Prostate gland (tissue), 2 donors: ENCODE measurements at regions not wholly inside any gene's neighbourhood (a gene's known extent, or its start where the extent isn't known, plus 50 kb on each side); places are given as distances from the start of the nearest gene placed in this dataset.

Source experiments
- DNase-seq: peaks from one replicate; pipeline ENCODE4 v3.0.0-alpha.2; 2019; ENCODE audit warnings: low spot score
- H3K27ac ChIP-seq, 2 donors: fragments of 200-600 bp; sonication (generic); 2 replicates each; pipeline ENCODE4 v1.5.1; 2017 to 2019
- H3K27me3 ChIP-seq: fragments of 200-600 bp; sonication (generic); replicated peaks from 2 replicates; pipeline ENCODE4 v1.5.1; 2019; ENCODE audit not compliant: insufficient read depth
- H3K36me3 ChIP-seq, 2 donors: fragments of 200-600 bp; sonication (generic); 1 replicate in 1 of 2; 2 replicates in 1 of 2; pipeline versions ENCODE4 v1.5.1 to v1.8.1; 2017 to 2019
- H3K4me1 ChIP-seq: fragments of 200-600 bp; sonication (generic); replicated peaks from 2 replicates; pipeline ENCODE4 v1.5.1; 2019
- H3K4me3 ChIP-seq, 2 donors: fragments of 200-600 bp; sonication (generic); 2 replicates each; pipeline ENCODE4 v1.5.1; 2017 to 2019
- H3K9me3 ChIP-seq: fragments of 200-600 bp; sonication (generic); 2 replicates; pipeline ENCODE4 v1.5.1; 2017
- POLR2A ChIP-seq: fragments of 450-650 bp; IDR thresholded peaks from one replicate; pipeline ENCODE4 v1.6.1; 2016; ENCODE audit warnings: antibody characterized with exemption, mild to moderate bottlenecking
- POLR2AphosphoS5 ChIP-seq: sonication (generic); formaldehyde crosslinking; IDR thresholded peaks from one replicate; pipeline ENCODE4 v1.6.1; 2017; ENCODE audit warnings: antibody characterized with exemption
- WGBS: methylation state at CpG from one replicate; pipeline ENCODE4 v1.1.5; 2018; 5-methylcytosine and 5-hydroxymethylcytosine counted together
- intact Hi-C: fragments of 100-400 bp; cut with DNase I; formaldehyde crosslinking; loops from one replicate; pipeline ENCODE4 v1.14.2; 2022
- TF ChIP-seq, protein P1 (sequence below), 4 experiments: fragments of 200-600 bp in 2 of 4; fragments of 450-650 bp in 2 of 4; sonication (generic) in 2 of 4; IDR thresholded peaks; 1 replicate in 3 of 4; 2 replicates in 1 of 4; pipeline ENCODE4 v1.5.1; 2016 to 2019; ENCODE audit warnings: antibody characterized with exemption in 4 of 4, mild to moderate bottlenecking in 2 of 4, moderate library complexity in 2 of 4

DNA sequence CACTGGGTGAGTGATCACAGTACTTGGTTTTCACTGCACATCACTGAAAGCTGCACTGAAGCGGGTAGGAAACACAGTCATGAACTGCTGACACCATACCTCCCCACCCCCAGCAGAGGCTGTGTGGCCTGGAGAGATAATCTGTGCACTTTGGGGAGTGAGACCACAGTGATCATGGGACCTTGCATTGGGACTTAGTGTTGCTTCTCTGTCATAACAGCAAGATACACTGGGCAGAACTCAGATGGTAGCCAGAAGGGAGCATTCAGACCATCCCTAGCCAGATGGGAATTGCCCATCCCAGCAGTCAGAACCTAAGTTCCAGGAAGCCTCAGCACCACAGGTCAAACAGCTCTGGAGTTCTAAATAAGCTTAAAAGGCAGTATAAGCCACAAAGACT, 346.4 kb upstream of the TMEM229A start:
- Histone ChIP-seq H3K27ac (no peak overlapping the region), H3K27me3 (no peaks in the 10 kb centered on the region), H3K4me1 (no peaks in the 10 kb centered on the region), H3K4me3 (no peak overlapping the region), H3K36me3 (no peaks in the 10 kb centered on the region), H3K9me3 (no peaks in the 10 kb centered on the region)
- intact Hi-C loops = no loop called here
- no peak for DNase-seq
- TF ChIP-seq, protein P1, sequence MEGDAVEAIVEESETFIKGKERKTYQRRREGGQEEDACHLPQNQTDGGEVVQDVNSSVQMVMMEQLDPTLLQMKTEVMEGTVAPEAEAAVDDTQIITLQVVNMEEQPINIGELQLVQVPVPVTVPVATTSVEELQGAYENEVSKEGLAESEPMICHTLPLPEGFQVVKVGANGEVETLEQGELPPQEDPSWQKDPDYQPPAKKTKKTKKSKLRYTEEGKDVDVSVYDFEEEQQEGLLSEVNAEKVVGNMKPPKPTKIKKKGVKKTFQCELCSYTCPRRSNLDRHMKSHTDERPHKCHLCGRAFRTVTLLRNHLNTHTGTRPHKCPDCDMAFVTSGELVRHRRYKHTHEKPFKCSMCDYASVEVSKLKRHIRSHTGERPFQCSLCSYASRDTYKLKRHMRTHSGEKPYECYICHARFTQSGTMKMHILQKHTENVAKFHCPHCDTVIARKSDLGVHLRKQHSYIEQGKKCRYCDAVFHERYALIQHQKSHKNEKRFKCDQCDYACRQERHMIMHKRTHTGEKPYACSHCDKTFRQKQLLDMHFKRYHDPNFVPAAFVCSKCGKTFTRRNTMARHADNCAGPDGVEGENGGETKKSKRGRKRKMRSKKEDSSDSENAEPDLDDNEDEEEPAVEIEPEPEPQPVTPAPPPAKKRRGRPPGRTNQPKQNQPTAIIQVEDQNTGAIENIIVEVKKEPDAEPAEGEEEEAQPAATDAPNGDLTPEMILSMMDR (IDR thresholded peaks at IDR 0.05) = no peak
- TF ChIP-seq POLR2AphosphoS5 (no peak), POLR2A (no peak)
- 79% methylated on average over 1 of the region's 1 CpG for WGBS

DNA sequence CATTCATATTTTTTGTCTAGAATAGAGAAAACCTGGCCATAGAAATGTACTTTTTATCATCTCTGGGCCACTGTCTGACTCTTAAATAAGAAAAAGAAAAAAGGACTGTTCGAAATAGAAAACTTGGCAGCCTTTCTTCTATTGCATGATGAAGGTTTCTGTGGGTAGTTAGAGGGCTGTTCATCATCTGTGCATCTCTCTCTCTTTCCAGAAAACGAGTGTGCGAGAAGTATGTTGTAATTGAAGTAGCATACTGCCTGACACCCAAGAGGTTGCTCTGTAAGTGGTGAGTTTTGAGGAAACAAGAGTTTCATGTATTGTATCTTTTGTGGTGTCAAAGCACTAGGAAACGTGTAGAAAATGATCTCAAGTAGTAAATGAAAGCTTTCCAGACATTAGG, 343.2 kb upstream of the TMEM229A start:
- TF ChIP-seq POLR2A = no peak
- TF ChIP-seq, protein P1 (IDR thresholded peaks at IDR 0.05) = no peak
- no peak for TF ChIP-seq POLR2AphosphoS5
- intact Hi-C loops = no loop called here
- 63% methylated on average over 4 of the region's 4 CpGs for WGBS
- no peaks in the 10 kb centered on the region for H3K36me3 ChIP-seq
- no peak for DNase-seq
- H3K27me3 ChIP-seq = no peaks in the 10 kb centered on the region
- H3K27ac ChIP-seq = no peak overlapping the region
- no peaks in the 10 kb centered on the region for H3K9me3 ChIP-seq
- no peak overlapping the region for H3K4me3 ChIP-seq
- no peaks in the 10 kb centered on the region for H3K4me1 ChIP-seq

DNA sequence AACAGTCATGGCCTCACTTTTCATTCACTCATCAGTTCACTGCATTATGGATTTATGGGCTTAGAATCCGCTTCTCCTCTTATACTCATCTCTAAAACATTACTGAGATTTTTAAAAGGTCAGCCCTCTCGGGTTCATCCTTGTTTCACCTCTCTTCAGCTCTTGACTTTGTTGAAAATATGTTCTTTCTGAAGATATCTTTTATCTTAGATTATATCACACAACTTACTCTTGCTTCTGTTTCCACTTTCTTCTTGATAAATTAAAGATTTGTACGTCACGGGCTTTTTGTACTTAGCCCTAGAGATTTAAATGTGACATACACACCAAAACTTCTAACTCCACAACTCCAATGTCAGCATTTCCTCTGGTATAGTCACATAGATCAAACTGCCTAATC, 342.5 kb upstream of the TMEM229A start:
- H3K9me3 ChIP-seq = no peaks in the 10 kb centered on the region

DNA sequence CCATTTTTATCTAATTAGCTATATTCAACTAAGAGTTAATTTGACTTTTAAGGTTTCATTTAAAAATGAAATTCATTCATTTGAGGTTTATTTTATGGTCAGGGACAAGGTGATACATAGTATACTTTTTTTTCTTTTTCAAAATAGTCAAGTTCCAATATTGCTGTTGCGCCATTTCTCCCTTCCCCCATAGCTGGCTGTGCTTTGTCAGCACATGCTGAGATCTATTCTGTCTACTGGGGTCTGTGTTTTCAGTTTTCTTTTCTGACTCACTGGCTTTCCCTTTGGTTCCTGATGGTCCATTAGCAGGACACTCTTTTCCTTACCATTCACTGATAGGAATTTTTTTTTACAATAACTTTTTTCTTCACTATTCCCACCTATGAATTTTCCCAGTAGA, 336.4 kb upstream of the TMEM229A start:
- H3K4me1 ChIP-seq = no peaks in the 10 kb centered on the region
- WGBS = 84% methylated on average over 1 of the region's 1 CpG
- no peaks in the 10 kb centered on the region for H3K36me3 ChIP-seq
- H3K4me3 ChIP-seq = no peak overlapping the region
- no peak for DNase-seq
- intact Hi-C loops = no loop called here
- TF ChIP-seq POLR2A = no peak
- no peak for TF ChIP-seq POLR2AphosphoS5
- TF ChIP-seq, protein P1 (IDR thresholded peaks at IDR 0.05) = no peak
- no peaks in the 10 kb centered on the region for H3K27me3 ChIP-seq
- no peak overlapping the region for H3K27ac ChIP-seq
- no peaks in the 10 kb centered on the region for H3K9me3 ChIP-seq

More for the DNA sequence above, 342.5 kb upstream of the TMEM229A start:
- no peaks in the 10 kb centered on the region for H3K36me3 ChIP-seq
- no peaks in the 10 kb centered on the region for H3K4me1 ChIP-seq
- no peaks in the 10 kb centered on the region for H3K27me3 ChIP-seq
- intact Hi-C loops = no loop called here
- no peak overlapping the region for H3K4me3 ChIP-seq
- DNase-seq = no peak
- WGBS = 68% methylated on average over 4 of the region's 4 CpGs
- H3K27ac ChIP-seq = no peak overlapping the region
- TF ChIP-seq POLR2AphosphoS5 (no peak), POLR2A (no peak)
- TF ChIP-seq, protein P1 (IDR thresholded peaks at IDR 0.05) = no peak

DNA sequence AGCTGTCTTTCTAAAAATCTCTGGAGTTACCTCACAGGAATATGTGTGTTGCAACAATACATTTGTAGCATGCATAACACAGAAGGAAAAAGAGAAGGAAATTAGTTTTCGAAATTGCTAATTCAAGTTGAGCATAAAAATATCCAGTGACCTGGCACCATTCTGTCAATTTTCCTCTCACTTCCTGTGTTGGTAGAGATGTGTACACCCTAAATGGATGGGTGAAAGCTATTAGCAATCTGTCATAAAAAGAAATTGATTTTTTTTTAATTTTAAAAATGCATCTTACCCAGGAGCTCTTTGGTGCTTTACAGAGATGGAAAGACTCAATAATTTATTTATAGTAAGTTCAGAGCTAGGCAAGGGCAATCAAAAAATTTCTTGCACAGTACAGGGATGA, 333.3 kb upstream of the TMEM229A start:
- Histone ChIP-seq H3K4me3 (no peak overlapping the region), H3K4me1 (no peaks in the 10 kb centered on the region), H3K9me3 (no peaks in the 10 kb centered on the region), H3K27me3 (no peaks in the 10 kb centered on the region), H3K27ac (no peak overlapping the region), H3K36me3 (no peaks in the 10 kb centered on the region)
- TF ChIP-seq, protein P1 (IDR thresholded peaks at IDR 0.05) = no peak
- no peak for TF ChIP-seq POLR2A
- no peak for TF ChIP-seq POLR2AphosphoS5
- DNase-seq = no peak
- intact Hi-C loops = no loop called here
- WGBS = 93% methylated on average over 1 of the region's 1 CpG
